ENCODE measurements at regions not wholly inside any gene's neighbourhood (a gene's known extent, or its start where the extent isn't known, plus 50 kb on each side); places are given as distances from the start of the nearest gene placed in this dataset.

- no CpG with 5 or more reads among the region's 8 CpGs for WGBS (ENCODE audit: extremely low coverage, insufficient read length, low lambda C conversion rate)
- H3K36me3 Mint-ChIP-seq (ENCODE audit: insufficient read depth in 1 of 3, low read depth in 3 of 3), result no peaks in the 10 kb centered on the region; a peak in 1 of 7 replicates
- no peak overlapping the region for H2AFZ ChIP-seq (ENCODE audit: low read length)
Measured at GRCh38 chr13:95420501-95420900, 119.2 kb upstream of the ABCC4 start.

More at GRCh38 chr13:95420501-95420900, 119.2 kb upstream of the ABCC4 start:
- DNase-seq, result no peak
- Histone ChIP-seq H2BK15ac (ENCODE audit: low read depth, low read length) (no peak overlapping the region), H3K23ac (ENCODE audit: insufficient read length, low read depth, low read length) (no peak overlapping the region), H3K14ac (ENCODE audit: insufficient read depth, low read length) (no peak overlapping the region), H4K20me1 (ENCODE audit: control insufficient read depth, insufficient read depth, insufficient read length) (no peaks in the 10 kb centered on the region), H3K27ac (ENCODE audit: insufficient read length, low read depth, low read length) (no peak overlapping the region), H2AK5ac (ENCODE audit: insufficient read length, low read length) (no peak overlapping the region), H3K4me2 (ENCODE audit: insufficient read depth, insufficient read length, low read length) (no peak overlapping the region), H3K79me2 (ENCODE audit: insufficient read depth, low read length) (no peaks in the 10 kb centered on the region), H3K56ac (ENCODE audit: insufficient read length, low read depth, low read length) (no peak overlapping the region), H4K5ac (ENCODE audit: insufficient read length, low read depth, low read length) (no peak overlapping the region), H3T11ph (ENCODE audit: low read length) (no peak overlapping the region), H4K8ac (replicated peaks; ENCODE audit: insufficient read length, low read depth, low read length) (no peak overlapping the region), H2BK5ac (ENCODE audit: insufficient read length, low read length) (no peak overlapping the region), H2BK20ac (ENCODE audit: low read depth, low read length, poor library complexity, severe bottlenecking) (no peak overlapping the region), H2BK12ac (ENCODE audit: insufficient read length, low read depth, low read length) (no peak overlapping the region), H2BK120ac (ENCODE audit: low read depth, low read length, poor library complexity, severe bottlenecking) (no peak overlapping the region), H3K4me1 (ENCODE audit: insufficient read depth, low read length) (no peaks in the 10 kb centered on the region), H3K18ac (ENCODE audit: insufficient read length, low read depth, low read length) (no peak overlapping the region), H3K27me3 (ENCODE audit: insufficient read depth, low read length) (no peaks in the 10 kb centered on the region), H3K9ac (ENCODE audit: extremely low read depth, insufficient read length, low read length) (no peak overlapping the region), H4K91ac (ENCODE audit: insufficient read length, low read depth, low read length) (no peak overlapping the region), H3K9me3 (ENCODE audit: control insufficient read depth, low read depth, low read length) (no peaks in the 10 kb centered on the region), H3K79me1 (ENCODE audit: insufficient read depth, low read depth, low read length, poor library complexity, severe bottlenecking) (no peaks in the 10 kb centered on the region), H3K4ac (ENCODE audit: low read depth, low read length) (no peak overlapping the region), H3K23me2 (ENCODE audit: insufficient read length, low read depth, low read length, poor library complexity, severe bottlenecking) (no peaks in the 10 kb centered on the region)
- 0 out of 4 replicates have a peak, but pooled peaks cover 3% of the 10 kb centered on the region in 2 experiments for H3K4me1 Mint-ChIP-seq
- H3K27ac Mint-ChIP-seq, result no peak overlapping the region
- peaks cover 2 to 7% of the 10 kb centered on the region in 2 experiments; a peak in 2 of 5 replicates for H3K9me3 Mint-ChIP-seq
- H3K27me3 Mint-ChIP-seq (ENCODE audit: low read depth), result no peaks in the 10 kb centered on the region
- no peak for TF ChIP-seq CTCF (conservative IDR thresholded peaks at IDR 0.05)
- H3K4me3 Mint-ChIP-seq, result no peak overlapping the region

All from H9 (cell line).